DOHH2 (cell line): ENCODE measurements at regions not wholly inside any gene's neighbourhood (a gene's known extent, or its start where the extent isn't known, plus 50 kb on each side); places are given as distances from the start of the nearest gene placed in this dataset.

Source experiments
- EZH2phosphoT487 ChIP-seq: fragments of 200-600 bp; sonication (generic); IDR thresholded peaks from 2 replicates; pipeline ENCODE4 v1.6.1; 2017; ENCODE audit warnings: borderline replicate concordance, mild to moderate bottlenecking, antibody characterized with exemption, low read length, moderate library complexity, mixed read lengths
- TF ChIP-seq, protein P1 (sequence below): fragments of 200-600 bp; sonication (generic); IDR thresholded peaks from one replicate; pipeline ENCODE4 v1.5.1; 2014; ENCODE audit warnings: antibody characterized with exemption, mild to moderate bottlenecking, low read depth, low read length; ENCODE audit not compliant: poor library complexity, severe bottlenecking

GRCh38 chr1:238176441-238176840 is 285.7 kb upstream of the ZP4 start:
- TF ChIP-seq, protein P1, sequence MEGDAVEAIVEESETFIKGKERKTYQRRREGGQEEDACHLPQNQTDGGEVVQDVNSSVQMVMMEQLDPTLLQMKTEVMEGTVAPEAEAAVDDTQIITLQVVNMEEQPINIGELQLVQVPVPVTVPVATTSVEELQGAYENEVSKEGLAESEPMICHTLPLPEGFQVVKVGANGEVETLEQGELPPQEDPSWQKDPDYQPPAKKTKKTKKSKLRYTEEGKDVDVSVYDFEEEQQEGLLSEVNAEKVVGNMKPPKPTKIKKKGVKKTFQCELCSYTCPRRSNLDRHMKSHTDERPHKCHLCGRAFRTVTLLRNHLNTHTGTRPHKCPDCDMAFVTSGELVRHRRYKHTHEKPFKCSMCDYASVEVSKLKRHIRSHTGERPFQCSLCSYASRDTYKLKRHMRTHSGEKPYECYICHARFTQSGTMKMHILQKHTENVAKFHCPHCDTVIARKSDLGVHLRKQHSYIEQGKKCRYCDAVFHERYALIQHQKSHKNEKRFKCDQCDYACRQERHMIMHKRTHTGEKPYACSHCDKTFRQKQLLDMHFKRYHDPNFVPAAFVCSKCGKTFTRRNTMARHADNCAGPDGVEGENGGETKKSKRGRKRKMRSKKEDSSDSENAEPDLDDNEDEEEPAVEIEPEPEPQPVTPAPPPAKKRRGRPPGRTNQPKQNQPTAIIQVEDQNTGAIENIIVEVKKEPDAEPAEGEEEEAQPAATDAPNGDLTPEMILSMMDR, result no peak
- TF ChIP-seq EZH2phosphoT487, result no peak
